T follicular helper cell (primary cell): ENCODE measurements at regions not wholly inside any gene's neighbourhood (a gene's known extent, or its start where the extent isn't known, plus 50 kb on each side); places are given as distances from the start of the nearest gene placed in this dataset.

Source experiments
- DNase-seq: peaks from one replicate; pipeline ENCODE4 v3.0.0-alpha.2; 2020; ENCODE audit warnings: low read depth

GRCh38 chr10:124287791-124288190 lies 130.9 kb downstream of the OAT start:
- no peak for DNase-seq

- DNase-seq, result no peak
Measured at GRCh38 chr10:124287071-124287685, 131.5 kb downstream of the OAT start.

- DNase-seq, result no peak
Measured at GRCh38 chr10:124286621-124287020, 132.1 kb downstream of the OAT start.

GRCh38 chr10:124285587-124286527 lies 132.9 kb downstream of the OAT start:
- no peak for DNase-seq

- no peak for DNase-seq
Measured at GRCh38 chr10:124283949-124284250, 134.8 kb downstream of the OAT start.

- DNase-seq, result no peak
Measured at GRCh38 chr10:124283215-124283948, 135.3 kb downstream of the OAT start.

- no peak for DNase-seq
Measured at GRCh38 chr10:124282326-124282725, 136.4 kb downstream of the OAT start.

- no peak for DNase-seq
Measured at GRCh38 chr10:124281666-124282065, 137.1 kb downstream of the OAT start.

- DNase-seq, result no peak
Measured at GRCh38 chr10:124280916-124281315, 137.8 kb downstream of the OAT start.

GRCh38 chr10:124279882-124280281 lies 138.8 kb downstream of the OAT start:
- DNase-seq, result no peak

GRCh38 chr10:124279298-124279697 lies 139.4 kb downstream of the OAT start:
- no peak for DNase-seq

GRCh38 chr10:124278356-124278755 lies 140.4 kb downstream of the OAT start:
- no peak for DNase-seq

- DNase-seq, result no peak
Measured at GRCh38 chr10:124273141-124273540, 145.6 kb downstream of the OAT start.

- no peak for DNase-seq
Measured at GRCh38 chr10:124271676-124272075, 147.0 kb downstream of the OAT start.

GRCh38 chr10:124270530-124271327 lies 148.0 kb downstream of the OAT start:
- DNase-seq, result no peak

- DNase-seq, result no peak
Measured at GRCh38 chr10:124268976-124269375, 149.7 kb downstream of the OAT start.

- no peak for DNase-seq
Measured at GRCh38 chr10:124267911-124268549, 150.7 kb downstream of the OAT start.

GRCh38 chr10:124267231-124267885 lies 151.4 kb downstream of the OAT start:
- no peak for DNase-seq

- DNase-seq, result no peak
Measured at GRCh38 chr10:124266468-124267230, 152.1 kb downstream of the OAT start.

- DNase-seq, result no peak
Measured at GRCh38 chr10:124265776-124266467, 152.8 kb downstream of the OAT start.
